ENCODE measurements at regions not wholly inside any gene's neighbourhood (a gene's known extent, or its start where the extent isn't known, plus 50 kb on each side); places are given as distances from the start of the nearest gene placed in this dataset.

DNA sequence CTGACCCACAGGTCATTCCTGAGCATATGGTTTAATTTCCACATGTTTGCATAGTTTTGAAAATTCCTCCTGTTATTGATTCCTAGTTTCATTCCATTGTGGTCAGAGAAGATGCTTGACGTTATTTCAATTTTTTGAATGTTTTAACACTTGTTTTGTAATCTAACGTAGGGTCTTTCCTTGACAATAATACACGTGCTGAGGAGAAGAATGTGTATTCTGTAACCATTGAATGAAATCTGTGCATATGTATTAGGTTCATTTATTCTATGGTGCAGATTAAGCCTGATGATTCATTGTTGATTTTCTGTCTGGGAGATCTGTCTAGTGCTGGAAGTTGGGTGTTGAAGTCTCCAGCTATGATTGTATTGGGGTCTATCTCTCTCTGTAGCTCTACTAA, 486.4 kb upstream of the RPS6KA3 start:
- Histone ChIP-seq H3K36me3 (ENCODE audit: control insufficient read depth, insufficient read depth, low read length) (no peaks in the 10 kb centered on the region), H3K4me3 (ENCODE audit: low read depth, low read length) (no peak overlapping the region), H3K27me3 (ENCODE audit: control insufficient read depth, insufficient read depth, low read length) (no peaks in the 10 kb centered on the region)
- TF ChIP-seq, protein P1, sequence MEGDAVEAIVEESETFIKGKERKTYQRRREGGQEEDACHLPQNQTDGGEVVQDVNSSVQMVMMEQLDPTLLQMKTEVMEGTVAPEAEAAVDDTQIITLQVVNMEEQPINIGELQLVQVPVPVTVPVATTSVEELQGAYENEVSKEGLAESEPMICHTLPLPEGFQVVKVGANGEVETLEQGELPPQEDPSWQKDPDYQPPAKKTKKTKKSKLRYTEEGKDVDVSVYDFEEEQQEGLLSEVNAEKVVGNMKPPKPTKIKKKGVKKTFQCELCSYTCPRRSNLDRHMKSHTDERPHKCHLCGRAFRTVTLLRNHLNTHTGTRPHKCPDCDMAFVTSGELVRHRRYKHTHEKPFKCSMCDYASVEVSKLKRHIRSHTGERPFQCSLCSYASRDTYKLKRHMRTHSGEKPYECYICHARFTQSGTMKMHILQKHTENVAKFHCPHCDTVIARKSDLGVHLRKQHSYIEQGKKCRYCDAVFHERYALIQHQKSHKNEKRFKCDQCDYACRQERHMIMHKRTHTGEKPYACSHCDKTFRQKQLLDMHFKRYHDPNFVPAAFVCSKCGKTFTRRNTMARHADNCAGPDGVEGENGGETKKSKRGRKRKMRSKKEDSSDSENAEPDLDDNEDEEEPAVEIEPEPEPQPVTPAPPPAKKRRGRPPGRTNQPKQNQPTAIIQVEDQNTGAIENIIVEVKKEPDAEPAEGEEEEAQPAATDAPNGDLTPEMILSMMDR (IDR thresholded peaks at IDR 0.05; ENCODE audit: insufficient read depth, low read depth, low read length) = no peak
- DNase-seq (ENCODE audit: low read depth) = no peak
- CTCF ChIA-PET = no interaction called here
- POLR2A ChIA-PET = no interaction called here

DNA sequence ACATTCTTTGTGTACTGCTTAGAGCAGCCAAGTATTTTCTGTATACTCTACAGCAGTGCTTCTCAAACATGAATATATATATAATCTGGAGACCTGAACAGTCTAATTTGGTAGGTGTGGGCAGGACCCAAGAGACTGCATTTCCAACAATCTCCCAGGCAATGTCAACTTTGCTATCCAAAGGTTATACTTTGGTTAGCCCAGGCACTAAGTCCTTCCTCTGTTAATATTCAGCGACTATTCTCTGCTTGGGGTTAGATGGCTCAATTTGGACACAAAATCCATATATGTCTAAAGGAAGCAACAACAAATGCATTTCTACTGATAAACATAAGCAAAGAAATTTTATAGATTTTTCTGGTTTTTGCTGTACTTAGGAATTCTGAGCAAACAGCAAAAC, 480.0 kb upstream of the RPS6KA3 start:
- CTCF ChIA-PET = no interaction called here
- POLR2A ChIA-PET = no interaction called here
- Histone ChIP-seq H3K4me3 (ENCODE audit: low read depth, low read length) (no peak overlapping the region), H3K36me3 (ENCODE audit: control insufficient read depth, insufficient read depth, low read length) (no peaks in the 10 kb centered on the region), H3K27me3 (ENCODE audit: control insufficient read depth, insufficient read depth, low read length) (no peaks in the 10 kb centered on the region)
- TF ChIP-seq, protein P1 (IDR thresholded peaks at IDR 0.05; ENCODE audit: insufficient read depth, low read depth, low read length) = no peak
- DNase-seq (ENCODE audit: low read depth) = no peak

DNA sequence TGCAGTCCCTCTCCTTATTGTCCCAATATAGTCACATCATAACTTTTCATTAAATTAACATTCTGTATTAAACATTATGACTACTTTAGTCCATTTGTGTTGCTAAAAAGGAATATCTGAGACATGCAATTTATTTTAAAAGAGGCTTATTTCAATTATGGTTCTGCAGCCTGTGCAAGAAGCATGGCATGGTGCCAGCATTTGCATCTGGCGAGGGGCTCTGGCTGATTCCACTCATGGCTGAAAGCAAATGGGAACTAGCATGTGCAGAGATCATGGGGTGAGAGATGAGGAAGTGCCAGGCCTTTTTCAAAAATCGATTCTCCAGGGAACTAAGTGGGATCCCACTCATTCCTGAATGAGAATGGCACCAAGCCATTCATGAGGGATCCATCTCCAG, 476.3 kb upstream of the RPS6KA3 start:
- no peaks in the 10 kb centered on the region for H3K36me3 ChIP-seq (ENCODE audit: control insufficient read depth, insufficient read depth, low read length)
- no peak for DNase-seq (ENCODE audit: low read depth)
- POLR2A ChIA-PET = no interaction called here
- CTCF ChIA-PET = no interaction called here
- no peak overlapping the region for H3K4me3 ChIP-seq (ENCODE audit: low read depth, low read length)
- TF ChIP-seq, protein P1 (IDR thresholded peaks at IDR 0.05; ENCODE audit: insufficient read depth, low read depth, low read length) = no peak
- H3K27me3 ChIP-seq (ENCODE audit: control insufficient read depth, insufficient read depth, low read length) = no peaks in the 10 kb centered on the region

DNA sequence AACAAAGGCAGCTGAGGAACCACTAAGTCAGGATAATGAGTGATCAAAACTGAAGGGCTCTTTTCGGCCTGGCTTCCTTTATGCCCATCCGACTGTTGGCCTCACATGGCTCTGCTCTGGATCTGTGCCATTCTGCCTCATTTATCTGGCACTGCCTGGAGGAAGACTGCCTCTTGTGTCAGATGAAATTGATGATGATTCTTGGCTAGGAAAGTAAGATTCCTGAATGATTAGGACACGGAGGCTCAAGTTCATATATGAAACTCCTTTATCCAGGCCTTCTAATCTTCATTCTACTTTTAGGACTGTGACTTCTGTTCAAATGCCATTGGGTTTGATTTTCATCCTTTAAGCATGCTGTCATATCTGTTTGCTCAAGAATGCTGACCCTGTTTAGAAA, 475.4 kb upstream of the RPS6KA3 start:
- TF ChIP-seq, protein P1 (IDR thresholded peaks at IDR 0.05; ENCODE audit: insufficient read depth, low read depth, low read length) = no peak
- no peaks in the 10 kb centered on the region for H3K27me3 ChIP-seq (ENCODE audit: control insufficient read depth, insufficient read depth, low read length)
- H3K4me3 ChIP-seq (ENCODE audit: low read depth, low read length) = no peak overlapping the region
- no peak for DNase-seq (ENCODE audit: low read depth)
- POLR2A ChIA-PET = no interaction called here
- CTCF ChIA-PET = no interaction called here
- H3K36me3 ChIP-seq (ENCODE audit: control insufficient read depth, insufficient read depth, low read length) = no peaks in the 10 kb centered on the region

DNA sequence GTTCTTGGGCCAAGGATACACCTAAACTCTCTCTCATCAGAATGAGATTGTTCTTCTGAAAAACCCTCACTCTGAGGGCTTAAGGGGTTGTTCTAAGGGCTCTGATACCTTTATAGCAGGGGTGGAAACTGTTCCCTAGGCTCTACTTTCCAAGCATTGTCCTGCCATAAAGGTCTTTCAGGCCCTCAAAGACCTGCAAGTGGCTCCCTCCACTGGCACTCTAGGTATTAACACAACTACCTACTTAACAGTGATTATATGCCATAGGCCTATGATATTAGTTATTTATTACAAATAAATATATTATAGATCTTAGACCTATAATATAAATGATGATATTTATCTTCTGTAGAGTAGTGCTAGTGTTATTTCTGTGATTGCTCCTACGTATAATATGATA, 473.7 kb upstream of the RPS6KA3 start:
- Histone ChIP-seq H3K36me3 (ENCODE audit: control insufficient read depth, insufficient read depth, low read length) (no peaks in the 10 kb centered on the region), H3K4me3 (ENCODE audit: low read depth, low read length) (no peak overlapping the region), H3K27me3 (ENCODE audit: control insufficient read depth, insufficient read depth, low read length) (no peaks in the 10 kb centered on the region)
- no peak for DNase-seq (ENCODE audit: low read depth)
- ChIA-PET CTCF (no interaction called here), POLR2A (no interaction called here)
- TF ChIP-seq, protein P1 (IDR thresholded peaks at IDR 0.05; ENCODE audit: insufficient read depth, low read depth, low read length) = no peak

Data from BJ (cell line).